ENCODE measurements at regions not wholly inside any gene's neighbourhood (a gene's known extent, or its start where the extent isn't known, plus 50 kb on each side); places are given as distances from the start of the nearest gene placed in this dataset.
"Not testable (repeated sequence)": the region's sequence is repeated elsewhere in the genome, so short reads cannot be mapped to it uniquely, and the experiment has no call there.

DNA sequence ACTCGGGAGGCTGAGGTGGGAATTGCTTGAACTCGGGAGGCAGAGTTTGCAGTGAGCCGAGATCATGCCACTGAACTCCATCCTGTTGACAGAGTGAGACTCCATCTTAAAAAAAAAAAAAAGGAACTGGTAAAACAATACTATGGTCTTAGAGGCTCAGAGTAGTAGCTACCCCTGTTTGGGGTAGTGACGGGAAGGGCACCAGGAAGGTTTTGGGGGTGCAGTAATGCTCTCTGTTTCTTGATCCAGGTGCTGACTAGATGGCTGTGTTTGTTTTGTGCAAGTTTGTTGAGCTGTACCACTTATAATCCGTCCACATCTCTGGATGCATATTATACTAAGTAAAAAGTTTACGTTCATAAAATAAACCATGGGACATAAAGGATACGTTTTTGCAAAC is 765.8 kb upstream of the TPTE start:
- H3K27me3 ChIP-seq (ENCODE audit: low read depth), result no peaks in the 10 kb centered on the region
- no peaks in the 10 kb centered on the region for H3K36me3 ChIP-seq (replicated peaks)
- peaks cover 31% of the 10 kb centered on the region for H3K9me3 ChIP-seq
- in situ Hi-C loops (cut with MboI; ENCODE audit: low sequenced_read_pairs), result no loop called here
- H3K4me3 ChIP-seq, result no peak overlapping the region
- no peak for DNase-seq (ENCODE audit: low spot score in 2 of 2)
- no peaks in the 10 kb centered on the region for H3K4me1 ChIP-seq

DNA sequence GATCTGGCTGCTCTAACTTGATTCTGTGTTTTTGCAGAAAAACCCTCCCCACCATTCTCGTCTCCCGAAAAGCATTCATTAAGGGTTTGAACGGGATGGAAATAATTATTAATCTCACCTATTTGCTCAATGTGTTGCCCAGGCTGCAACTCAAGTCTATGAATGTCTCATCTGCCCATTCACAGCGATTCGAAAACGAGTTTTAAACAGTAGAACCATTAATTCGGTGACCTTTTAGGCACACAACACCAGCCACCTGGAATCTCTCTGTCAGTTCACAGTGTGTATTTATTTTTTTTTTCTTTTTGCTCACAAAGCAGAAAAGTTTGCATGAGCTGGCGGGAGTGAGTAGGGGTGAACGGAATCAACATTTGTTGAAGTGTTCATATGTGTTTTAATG is 764.7 kb upstream of the TPTE start:
- Histone ChIP-seq H3K9me3 (peaks cover 36% of the 10 kb centered on the region), H3K4me1 (no peaks in the 10 kb centered on the region)

DNA sequence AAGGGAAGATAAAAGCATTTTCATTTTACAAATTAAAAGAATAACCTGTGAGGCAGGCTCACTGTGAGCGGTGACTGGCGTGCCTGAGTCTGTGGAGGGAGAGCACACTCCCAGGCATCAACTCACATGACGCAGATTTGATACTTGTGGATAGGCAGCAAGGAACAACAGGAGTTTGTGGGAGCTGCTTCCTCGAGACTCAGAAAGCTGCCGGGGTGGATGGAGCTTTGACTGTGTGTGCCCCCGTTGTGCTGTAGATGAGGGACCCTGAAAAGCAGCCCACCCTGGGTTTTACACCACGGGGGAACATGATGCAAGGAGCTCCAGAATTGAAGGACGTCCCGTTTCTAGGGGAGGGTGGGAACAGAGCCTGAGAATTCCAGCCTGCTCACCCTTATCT is 764.3 kb upstream of the TPTE start:
- H3K4me1 ChIP-seq; H3K4me3 ChIP-seq; H3K27me3 ChIP-seq (ENCODE audit: low read depth); in situ Hi-C loops (cut with MboI; ENCODE audit: low sequenced_read_pairs); H3K36me3 ChIP-seq (replicated peaks); DNase-seq (ENCODE audit: low spot score in 2 of 2): not testable (repeated sequence)
- peaks cover 36% of the 10 kb centered on the region for H3K9me3 ChIP-seq

More for the DNA sequence above, 764.7 kb upstream of the TPTE start:
- in situ Hi-C loops (cut with MboI; ENCODE audit: low sequenced_read_pairs), result no loop called here
- Histone ChIP-seq H3K4me3 (no peak overlapping the region), H3K36me3 (replicated peaks) (no peaks in the 10 kb centered on the region), H3K27me3 (ENCODE audit: low read depth) (no peaks in the 10 kb centered on the region)
- DNase-seq (ENCODE audit: low spot score in 2 of 2), result no peak

DNA sequence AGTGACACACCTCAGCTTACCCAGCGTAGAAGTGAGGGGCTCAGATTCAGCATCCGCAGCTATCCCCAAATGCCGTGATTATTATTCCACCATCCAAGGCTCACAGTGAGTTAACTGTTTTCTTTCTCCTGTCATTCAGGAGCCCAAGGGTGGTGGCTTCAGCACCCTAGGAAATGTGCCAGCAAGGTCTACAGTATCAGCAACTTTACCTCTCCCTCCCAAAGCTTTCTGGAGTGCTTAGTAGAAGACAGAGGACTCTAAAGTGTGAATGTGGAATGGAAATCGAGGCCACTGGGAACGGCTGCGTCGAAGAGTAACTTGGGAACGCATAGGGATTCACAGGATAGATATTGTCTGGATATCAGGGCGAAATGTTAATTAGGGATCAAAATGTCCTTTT is 763.8 kb upstream of the TPTE start:
- DNase-seq (ENCODE audit: low spot score in 2 of 2); in situ Hi-C loops (cut with MboI; ENCODE audit: low sequenced_read_pairs): not testable (repeated sequence)
- peaks cover 36% of the 10 kb centered on the region for H3K9me3 ChIP-seq

DNA sequence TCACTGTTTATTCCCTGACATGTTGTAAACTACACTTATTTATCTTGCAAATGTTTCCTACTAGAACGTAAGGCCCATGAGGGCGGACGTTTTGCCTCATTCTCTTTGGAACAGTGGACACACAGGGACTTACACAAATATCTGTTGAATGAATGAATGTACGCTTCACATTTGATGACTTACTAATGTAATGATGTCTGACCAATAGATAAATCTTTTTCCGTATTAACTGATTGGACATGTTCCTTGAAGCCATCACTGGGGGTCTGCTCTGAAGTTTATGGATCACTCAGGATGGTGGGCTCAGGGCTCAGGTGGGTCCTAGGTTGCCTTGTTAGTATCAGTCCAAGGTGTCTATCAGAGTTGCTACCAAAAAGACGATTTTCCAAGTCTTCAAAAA is 763.2 kb upstream of the TPTE start:
- in situ Hi-C loops (cut with MboI; ENCODE audit: low sequenced_read_pairs), result no loop called here
- H3K36me3 ChIP-seq (replicated peaks), result no peaks in the 10 kb centered on the region
- no peaks in the 10 kb centered on the region for H3K4me1 ChIP-seq
- H3K4me3 ChIP-seq, result no peak overlapping the region
- no peaks in the 10 kb centered on the region for H3K27me3 ChIP-seq (ENCODE audit: low read depth)
- peaks cover 35% of the 10 kb centered on the region for H3K9me3 ChIP-seq
- no peak for DNase-seq (ENCODE audit: low spot score in 2 of 2)

More for the DNA sequence above, 763.8 kb upstream of the TPTE start:
- H3K4me3 ChIP-seq; H3K36me3 ChIP-seq (replicated peaks); H3K27me3 ChIP-seq (ENCODE audit: low read depth); H3K4me1 ChIP-seq: not testable (repeated sequence)

DNA sequence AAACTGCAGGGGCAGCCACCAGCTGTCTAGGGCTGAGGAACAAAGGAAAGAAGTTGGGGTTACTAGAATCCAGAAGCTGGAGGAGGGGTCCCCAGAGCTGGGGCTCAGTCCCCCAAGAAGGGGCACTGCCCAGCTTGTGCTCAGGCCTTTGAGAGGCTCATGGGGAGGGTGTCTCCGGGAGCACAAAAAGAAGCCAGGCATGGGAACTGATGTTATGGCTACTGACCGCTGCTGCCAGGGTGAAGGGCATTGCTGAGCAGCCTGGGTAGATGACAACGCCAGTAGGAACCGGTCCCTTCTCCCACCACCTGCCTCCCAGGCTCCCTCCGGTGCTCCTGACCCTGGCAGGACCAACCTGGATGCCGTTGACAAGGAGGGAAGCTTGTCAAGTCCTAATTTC is 762.5 kb upstream of the TPTE start:
- no peaks in the 10 kb centered on the region for H3K27me3 ChIP-seq (ENCODE audit: low read depth)
- DNase-seq (ENCODE audit: low spot score in 2 of 2), result no peak
- no peaks in the 10 kb centered on the region for H3K36me3 ChIP-seq (replicated peaks)
- H3K9me3 ChIP-seq, result peaks cover 42% of the 10 kb centered on the region
- in situ Hi-C loops (cut with MboI; ENCODE audit: low sequenced_read_pairs), result no loop called here
- no peak overlapping the region for H3K4me3 ChIP-seq
- no peaks in the 10 kb centered on the region for H3K4me1 ChIP-seq

DNA sequence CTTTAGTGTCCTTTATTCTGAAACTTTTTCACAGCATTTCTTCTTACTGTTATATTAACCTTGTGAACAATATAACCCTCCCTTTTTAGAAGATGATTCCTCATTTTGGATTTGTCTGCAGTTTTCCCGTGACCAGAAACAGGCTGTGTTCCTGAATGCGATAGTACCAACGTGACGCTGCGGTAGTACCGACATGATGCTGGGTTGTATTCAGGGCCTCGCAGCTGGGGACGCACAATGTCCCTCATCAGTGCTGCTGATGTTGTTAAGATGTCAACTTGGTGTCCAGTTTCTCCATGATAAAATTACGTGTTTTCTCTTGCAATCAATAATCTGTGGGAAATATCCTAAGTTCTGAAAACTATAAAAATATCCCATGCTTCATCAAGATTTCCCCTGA is 761.4 kb upstream of the TPTE start:
- H3K27me3 ChIP-seq (ENCODE audit: low read depth), result no peaks in the 10 kb centered on the region
- H3K4me3 ChIP-seq, result no peak overlapping the region
- no peak for DNase-seq (ENCODE audit: low spot score in 2 of 2)
- in situ Hi-C loops (cut with MboI; ENCODE audit: low sequenced_read_pairs), result no loop called here
- no peaks in the 10 kb centered on the region for H3K36me3 ChIP-seq (replicated peaks)
- H3K9me3 ChIP-seq, result peaks cover 41% of the 10 kb centered on the region
- H3K4me1 ChIP-seq, result no peaks in the 10 kb centered on the region

DNA sequence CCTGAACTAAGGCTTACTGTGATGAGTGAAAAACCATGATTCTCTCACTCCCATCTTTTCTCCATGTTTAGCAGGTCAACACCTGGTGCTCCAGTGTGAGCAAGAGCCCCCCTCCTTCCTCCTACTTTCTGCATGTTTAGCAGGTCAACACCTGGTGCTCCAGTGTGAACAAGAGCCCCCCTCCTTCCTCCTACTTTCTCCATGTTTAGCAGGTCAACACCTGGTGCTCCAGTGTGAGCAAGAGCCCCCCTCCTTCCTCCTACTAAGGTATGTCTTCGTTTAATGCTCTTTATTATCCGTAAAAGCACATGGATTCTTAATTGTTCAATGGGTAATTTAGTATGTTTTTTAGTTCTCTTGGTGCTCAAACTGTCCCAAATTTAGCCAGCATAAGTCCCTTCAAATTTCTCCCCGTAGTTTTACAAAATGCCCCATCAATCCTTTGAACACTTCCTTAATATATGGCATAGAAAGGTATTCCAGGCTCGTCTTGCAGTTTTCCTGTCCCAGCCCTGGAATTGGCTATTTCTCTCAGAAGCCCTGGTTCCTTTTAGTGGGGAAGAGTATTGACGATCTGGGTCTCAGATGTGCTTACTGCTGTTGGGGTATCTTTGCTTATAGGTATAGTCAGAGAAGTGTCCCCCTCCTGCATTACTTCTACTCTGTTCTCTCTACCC is 760.8 kb upstream of the TPTE start:
- Histone ChIP-seq H3K36me3 (replicated peaks) (no peaks in the 10 kb centered on the region), H3K27me3 (ENCODE audit: low read depth) (no peaks in the 10 kb centered on the region), H3K4me3 (no peak overlapping the region), H3K4me1 (no peaks in the 10 kb centered on the region), H3K9me3 (peaks cover 41% of the 10 kb centered on the region)
- in situ Hi-C loops (cut with MboI; ENCODE audit: low sequenced_read_pairs), result no loop called here
- DNase-seq (ENCODE audit: low spot score in 2 of 2), result no peak

DNA sequence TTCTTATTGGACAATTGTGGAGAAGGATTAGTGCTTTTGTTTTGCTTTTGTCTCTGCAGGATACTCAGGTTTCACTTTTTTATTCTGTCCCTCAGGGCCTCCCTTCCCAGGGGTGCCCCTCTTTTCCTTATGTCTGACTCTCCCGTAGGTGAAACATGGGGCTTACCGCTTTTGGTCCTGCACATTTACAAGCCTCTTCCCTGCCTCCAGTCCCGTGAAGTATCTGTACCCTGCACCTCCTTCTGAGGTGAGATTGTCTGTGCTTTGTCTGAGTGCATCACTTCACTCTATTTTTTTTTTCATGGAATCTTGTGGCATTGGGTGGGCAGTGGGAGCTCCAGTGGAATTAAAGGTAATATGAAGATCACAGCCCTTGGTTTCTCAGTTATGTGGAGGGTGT is 758.1 kb upstream of the TPTE start:
- no peaks in the 10 kb centered on the region for H3K4me1 ChIP-seq
- H3K27me3 ChIP-seq (ENCODE audit: low read depth), result no peaks in the 10 kb centered on the region
- in situ Hi-C loops (cut with MboI; ENCODE audit: low sequenced_read_pairs), result no loop called here
- peaks cover 38% of the 10 kb centered on the region for H3K9me3 ChIP-seq
- no peak for DNase-seq (ENCODE audit: low spot score in 2 of 2)
- no peaks in the 10 kb centered on the region for H3K36me3 ChIP-seq (replicated peaks)
- no peak overlapping the region for H3K4me3 ChIP-seq

DNA sequence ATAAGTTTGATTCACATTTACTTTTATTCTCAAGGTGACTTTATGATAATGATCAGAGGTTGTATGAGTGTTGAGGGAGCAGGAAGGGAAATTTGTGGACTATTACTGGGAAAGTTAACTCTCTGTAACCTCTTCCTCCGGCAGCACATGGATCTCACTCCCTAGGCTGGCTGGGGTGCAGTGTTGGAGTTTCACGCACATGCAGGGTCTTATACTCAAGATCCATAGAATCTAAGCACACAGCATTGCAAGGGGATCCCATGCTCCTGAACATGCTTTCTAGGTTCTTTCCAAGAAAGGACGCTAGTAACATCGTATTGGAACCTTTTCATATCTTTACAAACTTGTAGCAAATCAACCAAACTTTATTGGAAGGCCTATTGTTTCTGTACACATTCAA is 757.6 kb upstream of the TPTE start:
- no peaks in the 10 kb centered on the region for H3K27me3 ChIP-seq (ENCODE audit: low read depth)
- no peak for DNase-seq (ENCODE audit: low spot score in 2 of 2)
- no peaks in the 10 kb centered on the region for H3K36me3 ChIP-seq (replicated peaks)
- in situ Hi-C loops (cut with MboI; ENCODE audit: low sequenced_read_pairs), result no loop called here
- H3K4me3 ChIP-seq, result no peak overlapping the region
- no peaks in the 10 kb centered on the region for H3K4me1 ChIP-seq
- peaks cover 33% of the 10 kb centered on the region for H3K9me3 ChIP-seq

DNA sequence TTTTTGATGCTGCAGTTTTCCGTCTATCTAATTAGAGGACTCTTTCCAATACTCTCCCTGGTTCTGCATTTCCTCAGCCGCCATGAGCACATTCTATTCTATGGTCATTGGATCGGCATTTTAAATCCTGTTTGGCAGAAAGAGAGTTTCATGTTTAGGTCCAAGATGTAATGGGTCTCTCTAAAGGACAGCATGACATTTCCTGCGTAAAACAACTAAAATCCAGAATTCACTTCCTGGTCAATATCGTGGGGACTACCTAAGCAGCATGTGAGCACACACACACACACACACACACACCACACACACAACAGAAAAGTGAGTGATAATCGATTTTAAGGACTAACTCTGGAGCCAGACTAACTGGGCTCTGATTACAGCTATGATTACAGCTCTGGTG is 757.1 kb upstream of the TPTE start:
- H3K36me3 ChIP-seq (replicated peaks); H3K27me3 ChIP-seq (ENCODE audit: low read depth); in situ Hi-C loops (cut with MboI; ENCODE audit: low sequenced_read_pairs); H3K4me3 ChIP-seq; H3K4me1 ChIP-seq; DNase-seq (ENCODE audit: low spot score in 2 of 2): not testable (repeated sequence)
- peaks cover 31% of the 10 kb centered on the region for H3K9me3 ChIP-seq

DNA sequence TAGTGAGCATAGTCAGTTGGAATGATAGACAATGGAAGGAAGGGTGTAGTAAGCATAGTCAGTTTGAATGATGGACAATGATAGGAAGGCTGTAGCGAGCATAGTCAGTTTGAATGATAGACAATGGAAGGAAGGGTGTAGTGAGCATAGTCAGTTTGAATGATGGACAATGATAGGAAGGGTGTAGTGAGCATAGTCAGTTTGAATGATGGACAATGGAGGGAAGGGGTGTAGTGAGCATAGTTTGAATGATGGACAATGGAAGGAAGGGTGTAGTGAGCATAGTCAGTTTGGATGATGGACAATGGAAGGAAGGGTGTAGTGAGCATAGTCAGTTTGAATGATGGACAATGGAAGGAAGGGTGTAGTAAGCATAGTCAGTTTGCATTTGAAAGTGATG is 755.8 kb upstream of the TPTE start:
- H3K4me1 ChIP-seq; H3K4me3 ChIP-seq; H3K36me3 ChIP-seq (replicated peaks); H3K27me3 ChIP-seq (ENCODE audit: low read depth); DNase-seq (ENCODE audit: low spot score in 2 of 2); in situ Hi-C loops (cut with MboI; ENCODE audit: low sequenced_read_pairs): not testable (repeated sequence)
- peaks cover 32% of the 10 kb centered on the region for H3K9me3 ChIP-seq

DNA sequence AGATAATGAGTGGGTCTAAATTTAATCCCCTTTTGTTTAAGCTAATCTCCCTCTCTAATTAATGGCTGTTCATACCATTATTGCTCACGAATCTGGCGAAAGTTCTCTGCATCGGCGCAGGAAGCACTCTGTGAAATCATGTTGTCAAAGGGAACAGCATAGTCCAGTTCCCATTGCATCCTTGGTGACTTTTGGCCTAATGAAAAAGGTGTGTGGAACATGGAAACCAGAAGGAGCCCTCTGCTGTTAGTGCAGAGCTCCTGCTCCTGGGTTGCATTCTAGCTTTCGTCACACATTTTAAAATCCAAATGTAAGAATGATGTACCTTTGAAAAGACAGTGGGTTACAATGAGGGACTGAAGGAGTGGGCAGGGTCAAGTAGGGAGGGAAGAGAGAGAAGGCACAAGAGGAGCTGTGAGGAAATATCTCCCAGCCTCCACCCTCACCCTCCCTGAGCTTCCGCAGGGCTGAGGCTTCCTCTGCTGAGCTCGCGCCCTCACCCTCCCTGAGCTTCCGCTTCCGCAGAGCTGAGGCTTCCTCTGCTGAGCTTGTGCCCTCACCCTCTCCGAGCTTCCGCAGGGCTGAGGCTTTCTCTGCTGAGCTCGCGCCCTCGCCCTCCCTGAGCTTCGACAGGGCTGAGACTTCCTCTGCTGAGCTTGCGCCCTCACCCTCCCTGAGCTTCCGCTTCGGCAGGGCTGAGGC is 754.3 kb upstream of the TPTE start:
- peaks cover 27% of the 10 kb centered on the region for H3K9me3 ChIP-seq
- H3K4me3 ChIP-seq; DNase-seq (ENCODE audit: low spot score in 2 of 2); H3K27me3 ChIP-seq (ENCODE audit: low read depth); H3K4me1 ChIP-seq; in situ Hi-C loops (cut with MboI; ENCODE audit: low sequenced_read_pairs); H3K36me3 ChIP-seq (replicated peaks): not testable (repeated sequence)

DNA sequence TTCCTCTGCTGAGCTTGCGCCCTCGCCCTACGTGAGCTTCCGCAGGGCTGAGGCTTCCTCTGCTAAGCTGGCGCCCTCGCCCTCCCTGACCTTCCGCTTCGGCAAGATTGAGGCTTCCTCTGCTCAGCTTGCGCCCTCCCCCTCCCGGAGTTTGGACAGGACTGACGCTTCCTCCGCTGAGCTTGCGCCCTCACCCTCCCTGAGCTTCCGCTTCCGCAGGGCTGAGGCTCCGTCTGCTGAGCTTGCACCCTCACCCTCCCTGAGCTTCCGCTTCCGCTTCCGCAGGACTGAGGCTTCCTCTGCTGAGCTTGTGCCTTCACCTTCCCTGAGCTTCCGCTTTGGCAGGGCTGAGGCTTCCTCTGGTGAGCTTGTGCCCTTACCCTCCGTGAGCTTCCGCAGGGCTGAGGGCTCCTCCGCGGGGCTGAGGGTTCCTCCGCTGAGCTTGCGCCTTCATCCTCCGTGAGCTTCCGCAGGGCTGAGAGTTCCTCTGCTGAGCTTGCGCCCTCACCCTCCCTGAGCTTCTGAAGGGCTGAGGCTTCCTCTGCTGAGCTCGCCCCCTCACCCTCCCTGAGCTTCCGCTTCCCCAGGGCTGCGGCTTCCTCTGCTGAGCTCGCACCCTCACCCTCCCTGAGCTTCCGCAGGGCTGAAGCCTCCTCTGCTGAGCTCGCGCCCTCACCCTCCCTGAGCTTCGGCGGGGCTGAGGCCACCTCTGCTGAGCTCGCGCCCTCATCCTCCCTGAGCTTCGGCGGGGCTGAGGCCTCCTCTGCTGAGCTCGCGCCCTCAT is 753.6 kb upstream of the TPTE start:
- Histone ChIP-seq H3K4me1 (no peaks in the 10 kb centered on the region), H3K4me3 (no peak overlapping the region), H3K27me3 (ENCODE audit: low read depth) (no peaks in the 10 kb centered on the region), H3K36me3 (replicated peaks) (no peaks in the 10 kb centered on the region), H3K9me3 (peaks cover 31% of the 10 kb centered on the region)
- DNase-seq (ENCODE audit: low spot score in 2 of 2), result no peak
- in situ Hi-C loops (cut with MboI; ENCODE audit: low sequenced_read_pairs), result no loop called here
